A549 (cell line): ENCODE measurements at regions not wholly inside any gene's neighbourhood (a gene's known extent, or its start where the extent isn't known, plus 50 kb on each side); places are given as distances from the start of the nearest gene placed in this dataset.

Source experiments
- ATAC-seq, 2 experiments: fragments of 200-7000 bp in 1 of 2; fragments of >200 bp in 1 of 2; cut with Nextera tagmentation in 1 of 2; cut with Tn5 transposase in 1 of 2; 3 replicates each; pipeline versions ENCODE4 v1.8.0 to v1.9.1; 2018 to 2020; ENCODE audit warnings: mild to moderate bottlenecking in 1 of 2, moderate library complexity in 1 of 2
- CTCF ChIA-PET: fragments of 300-600 bp; sonication (Branson Sonifier 250); formaldehyde crosslinking; extraction: SDS; loops from one replicate; lab custom pipeline; 2021; ENCODE audit warnings: antibody characterized with exemption, inconsistent platforms; lab: Yijun Ruan, JAX
- POLR2A ChIA-PET: fragments of 350-600 bp; formaldehyde crosslinking; extraction: SDS; loops from one replicate; lab custom pipeline; 2021; ENCODE audit warnings: antibody characterized with exemption, inconsistent platforms; lab: Yijun Ruan, JAX
- DNase-seq, 2 experiments: peaks; one replicate each; pipeline versions ENCODE4 v3.0.0 to v3.0.0-alpha.2; 2011 to 2016; ENCODE audit warnings: low read depth in 1 of 2, low spot score in 1 of 2
- FAIRE-seq: peaks from 2 replicates; lab custom pipeline; 2011; peaks lifted over from hg19 to GRCh38; lab: Jason Lieb, UNC
- H3K27ac ChIP-seq, 2 experiments: fragments of >200 bp; sonication (Bioruptor Twin); formaldehyde crosslinking; 3 replicates each; pipeline ENCODE4 v1.5.1; 2016 to 2017
- H3K4me1 ChIP-seq: fragments of >200 bp; sonication (Bioruptor Twin); formaldehyde crosslinking; 3 replicates; pipeline ENCODE4 v1.6.1; 2016
- H3K4me2 ChIP-seq: fragments of >200 bp; sonication (Bioruptor Twin); formaldehyde crosslinking; 3 replicates; pipeline ENCODE4 v1.6.1; 2016
- H3K4me3 ChIP-seq: fragments of >200 bp; sonication (Bioruptor Twin); formaldehyde crosslinking; 3 replicates; pipeline ENCODE4 v1.5.1; 2016
- H3K9me3 ChIP-seq: fragments of >200 bp; sonication (Bioruptor Twin); formaldehyde crosslinking; 3 replicates; pipeline ENCODE4 v1.6.1; 2016
- BCL3 ChIP-seq: fragments of >200 bp; sonication (Bioruptor Twin); formaldehyde crosslinking; IDR thresholded peaks from 3 replicates; pipeline ENCODE4 v1.6.1; 2016
- BHLHE40 ChIP-seq: IDR thresholded peaks from 2 replicates; pipeline ENCODE4 v1.6.1; 2012; ENCODE audit warnings: low read depth, low read length, inconsistent platforms
- CHD2 ChIP-seq: fragments of 150-350 bp; IDR thresholded peaks from 2 replicates; pipeline ENCODE4 v1.6.1; 2014; ENCODE audit warnings: low read length; ENCODE audit not compliant: partially characterized antibody
- CHD4 ChIP-seq: fragments of 200-600 bp; sonication (generic); IDR thresholded peaks from 2 replicates; pipeline ENCODE4 v1.6.1; 2016; ENCODE audit warnings: antibody characterized with exemption, mild to moderate bottlenecking, borderline replicate concordance
- EHF ChIP-seq: fragments of 250-450 bp; sonication (Bioruptor Pico); IDR thresholded peaks from 2 replicates; pipeline ENCODE4 v1.5.0; 2020; ENCODE audit warnings: mild to moderate bottlenecking
- EHMT2 ChIP-seq: fragments of 200-600 bp; sonication (generic); IDR thresholded peaks from 2 replicates; pipeline ENCODE4 v1.6.1; 2016; ENCODE audit warnings: antibody characterized with exemption, low read depth, mild to moderate bottlenecking, moderate library complexity
- ELK1 ChIP-seq: fragments of 150-350 bp; IDR thresholded peaks from 2 replicates; pipeline ENCODE4 v1.6.1; 2014; ENCODE audit warnings: low read depth, mild to moderate bottlenecking, low read length
- EP300 ChIP-seq, 2 experiments: fragments of >200 bp; sonication (Bioruptor Twin); formaldehyde crosslinking; IDR thresholded peaks; 2 replicates in 1 of 2; 3 replicates in 1 of 2; pipeline ENCODE4 v1.6.1; 2016 to 2017
- ESRRA ChIP-seq: fragments of 150-350 bp; IDR thresholded peaks from 2 replicates; pipeline ENCODE4 v1.6.1; 2014; ENCODE audit warnings: mild to moderate bottlenecking, low read length, borderline replicate concordance
- FOSL2 ChIP-seq, 2 experiments: fragments of 450-650 bp in 1 of 2; fragments of >200 bp in 1 of 2; sonication (Bioruptor Twin) in 1 of 2; formaldehyde crosslinking; IDR thresholded peaks; 2 replicates each; pipeline versions ENCODE4 v1.5.0 to v1.6.1; 2016 to 2020; ENCODE audit warnings: mild to moderate bottlenecking in 1 of 2, moderate library complexity in 1 of 2
- GATA3 ChIP-seq: IDR thresholded peaks from 2 replicates; pipeline ENCODE4 v1.6.1; 2012; ENCODE audit warnings: borderline replicate concordance
- HDAC2 ChIP-seq: fragments of 200-600 bp; sonication (generic); IDR thresholded peaks from 2 replicates; pipeline ENCODE4 v1.6.1; 2016
- KDM1A ChIP-seq: fragments of 200-600 bp; sonication (generic); IDR thresholded peaks from 2 replicates; pipeline ENCODE4 v1.6.1; 2016; ENCODE audit warnings: low read depth, mild to moderate bottlenecking
- MAZ ChIP-seq: fragments of 150-350 bp; IDR thresholded peaks from 2 replicates; pipeline ENCODE4 v1.6.1; 2014; ENCODE audit warnings: antibody characterized with exemption, low read depth, low read length, borderline replicate concordance
- MYC ChIP-seq: IDR thresholded peaks from 2 replicates; pipeline ENCODE4 v1.6.1; 2012; ENCODE audit warnings: mild to moderate bottlenecking, inconsistent platforms, low read length, improper control_type of control experiment, borderline replicate concordance
- POLR2A ChIP-seq: IDR thresholded peaks from 2 replicates; pipeline ENCODE4 v1.6.1; 2012; ENCODE audit warnings: mild to moderate bottlenecking, low read length
- RFX5 ChIP-seq: fragments of 450-650 bp; IDR thresholded peaks from 2 replicates; pipeline ENCODE4 v1.7.1; 2014; ENCODE audit warnings: antibody characterized with exemption, mild to moderate bottlenecking, moderate library complexity
- RNF2 ChIP-seq: fragments of 200-600 bp; sonication (generic); IDR thresholded peaks from 2 replicates; pipeline ENCODE4 v1.6.1; 2016; ENCODE audit warnings: low read depth, mild to moderate bottlenecking, antibody characterized with exemption, moderate library complexity, borderline replicate concordance
- SMC3 ChIP-seq: fragments of >200 bp; sonication (Bioruptor Twin); formaldehyde crosslinking; IDR thresholded peaks from 3 replicates; pipeline ENCODE4 v1.6.1; 2018; ENCODE audit warnings: inconsistent platforms
- SREBF2 ChIP-seq: fragments of 450-650 bp; IDR thresholded peaks from 2 replicates; pipeline ENCODE4 v1.6.1; 2014; ENCODE audit warnings: mild to moderate bottlenecking, moderate library complexity
- USF2 ChIP-seq: fragments of 450-650 bp; IDR thresholded peaks from 2 replicates; pipeline ENCODE4 v1.6.1; 2014; ENCODE audit warnings: antibody characterized with exemption
- ZNF302 ChIP-seq: fragments of 250-450 bp; sonication (Bioruptor Pico); IDR thresholded peaks from 2 replicates; pipeline ENCODE4 v1.9.0; 2021; ENCODE audit warnings: inconsistent platforms, mild to moderate bottlenecking, moderate library complexity
- WGBS: methylation state at CpG from one replicate; pipeline ENCODE4 v1.1.6; 2017; ENCODE audit errors: missing lambda C conversion rate; 5-methylcytosine and 5-hydroxymethylcytosine counted together
- TF ChIP-seq, protein P1 (sequence below): IDR thresholded peaks from 2 replicates; pipeline ENCODE4 v1.6.1; 2012; ENCODE audit warnings: low read depth, borderline replicate concordance

GRCh38 chr4:20194123-20195013 lies 57.3 kb upstream of the SLIT2 start:
- TF ChIP-seq KDM1A: no peak
- no peak for TF ChIP-seq EP300 (IDR thresholded peaks at IDR 0.05)
- TF ChIP-seq BHLHE40: no peak
- TF ChIP-seq MAZ: no peak
- TF ChIP-seq SREBF2: no peak
- no peak for TF ChIP-seq SMC3
- no peak for TF ChIP-seq FOSL2 (IDR thresholded peaks at IDR 0.05)
- no peak for TF ChIP-seq FOSL2 (CRISPR knock-in tag; IDR thresholded peaks at IDR 0.05)
- TF ChIP-seq USF2: no peak
- TF ChIP-seq HDAC2: no peak
- TF ChIP-seq BCL3: no peak
- no peak for TF ChIP-seq EHF (CRISPR knock-in tag)
- TF ChIP-seq RFX5: no peak
- no peak for TF ChIP-seq ELK1
- TF ChIP-seq RNF2: no peak
- no peak for TF ChIP-seq CHD4
- H3K4me3 ChIP-seq: no peak overlapping the region
- no peak overlapping the region for H3K27ac ChIP-seq
- WGBS: 0% methylated on average over 1 of the region's 1 CpG
- DNase-seq (no peak), FAIRE-seq (no peak), ATAC-seq (no peak)
- no peaks in the 10 kb centered on the region for H3K4me1 ChIP-seq
- ChIA-PET CTCF (no interaction called here), POLR2A (no interaction called here)
- H3K9me3 ChIP-seq: no peaks in the 10 kb centered on the region
- H3K4me2 ChIP-seq: no peak overlapping the region

- Histone ChIP-seq H3K4me1 (no peaks in the 10 kb centered on the region), H3K4me2 (no peak overlapping the region), H3K27ac (no peak overlapping the region), H3K9me3 (no peaks in the 10 kb centered on the region), H3K4me3 (no peak overlapping the region)
- CTCF ChIA-PET: no interaction called here
- POLR2A ChIA-PET: no interaction called here
- DNase-seq (no peak), FAIRE-seq (no peak), ATAC-seq (no peak)
- TF ChIP-seq CHD4 (no peak), EHMT2 (no peak), HDAC2 (no peak), GATA3 (no peak)
- WGBS: 2% methylated on average over 5 of the region's 5 CpGs
Measured at GRCh38 chr4:20193141-20193936, 58.4 kb upstream of the SLIT2 start.

GRCh38 chr4:20192736-20193135 lies 59.0 kb upstream of the SLIT2 start:
- POLR2A ChIA-PET: no interaction called here
- Histone ChIP-seq H3K4me2 (no peak overlapping the region), H3K4me3 (no peak overlapping the region), H3K27ac (no peak overlapping the region), H3K9me3 (no peaks in the 10 kb centered on the region), H3K4me1 (no peaks in the 10 kb centered on the region)
- 0% methylated on average over 2 of the region's 2 CpGs for WGBS
- ATAC-seq (no peak), DNase-seq (no peak), FAIRE-seq (no peak)
- CTCF ChIA-PET: no interaction called here
- no peak for TF ChIP-seq USF2
- TF ChIP-seq BCL3: no peak
- TF ChIP-seq EHF (CRISPR knock-in tag): no peak
- TF ChIP-seq MYC: no peak
- no peak for TF ChIP-seq ESRRA
- TF ChIP-seq ELK1: no peak
- no peak for TF ChIP-seq POLR2A
- TF ChIP-seq CHD2: no peak
- TF ChIP-seq, protein P1, sequence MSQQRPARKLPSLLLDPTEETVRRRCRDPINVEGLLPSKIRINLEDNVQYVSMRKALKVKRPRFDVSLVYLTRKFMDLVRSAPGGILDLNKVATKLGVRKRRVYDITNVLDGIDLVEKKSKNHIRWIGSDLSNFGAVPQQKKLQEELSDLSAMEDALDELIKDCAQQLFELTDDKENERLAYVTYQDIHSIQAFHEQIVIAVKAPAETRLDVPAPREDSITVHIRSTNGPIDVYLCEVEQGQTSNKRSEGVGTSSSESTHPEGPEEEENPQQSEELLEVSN: no peak
- TF ChIP-seq ZNF302 (CRISPR knock-in tag): no peak
